ENCODE measurements at regions not wholly inside any gene's neighbourhood (a gene's known extent, or its start where the extent isn't known, plus 50 kb on each side); places are given as distances from the start of the nearest gene placed in this dataset.

GRCh38 chr11:76607431-76607830 is 63.1 kb downstream of the LRRC32 start:
- DNase-seq = no peak

GRCh38 chr11:76605338-76606074 is 65.0 kb downstream of the LRRC32 start:
- DNase-seq = no peak

DNA sequence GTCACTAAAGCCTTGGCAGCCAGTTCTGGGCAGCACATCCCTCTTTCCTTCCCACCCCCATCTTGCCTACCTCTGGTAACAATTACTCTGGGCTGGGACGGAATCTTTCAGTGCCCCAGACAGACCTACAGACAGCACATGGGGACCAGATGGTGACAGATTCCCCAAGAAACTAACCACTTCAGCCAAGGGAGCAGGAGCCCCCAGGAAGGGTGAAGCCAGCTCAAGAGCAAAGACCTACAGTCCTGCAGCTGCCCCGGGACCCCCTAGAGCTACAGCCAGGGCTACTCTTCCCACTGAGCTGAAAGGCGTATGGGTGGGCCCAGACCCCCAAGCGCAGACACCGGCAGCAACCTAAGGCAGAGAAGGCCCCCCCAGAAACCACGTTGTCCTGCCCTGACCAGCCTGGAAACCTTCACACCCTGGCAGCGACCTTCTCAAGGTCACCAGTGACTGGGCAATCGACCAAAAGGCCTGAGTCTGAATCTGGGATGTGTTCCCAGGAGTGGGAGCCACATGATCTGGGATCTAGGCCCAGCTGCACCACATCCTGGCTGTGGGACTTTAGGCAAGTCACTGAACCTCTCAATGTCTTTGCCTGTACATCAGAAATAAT is 65.8 kb downstream of the LRRC32 start:
- DNase-seq = no peak

DNA sequence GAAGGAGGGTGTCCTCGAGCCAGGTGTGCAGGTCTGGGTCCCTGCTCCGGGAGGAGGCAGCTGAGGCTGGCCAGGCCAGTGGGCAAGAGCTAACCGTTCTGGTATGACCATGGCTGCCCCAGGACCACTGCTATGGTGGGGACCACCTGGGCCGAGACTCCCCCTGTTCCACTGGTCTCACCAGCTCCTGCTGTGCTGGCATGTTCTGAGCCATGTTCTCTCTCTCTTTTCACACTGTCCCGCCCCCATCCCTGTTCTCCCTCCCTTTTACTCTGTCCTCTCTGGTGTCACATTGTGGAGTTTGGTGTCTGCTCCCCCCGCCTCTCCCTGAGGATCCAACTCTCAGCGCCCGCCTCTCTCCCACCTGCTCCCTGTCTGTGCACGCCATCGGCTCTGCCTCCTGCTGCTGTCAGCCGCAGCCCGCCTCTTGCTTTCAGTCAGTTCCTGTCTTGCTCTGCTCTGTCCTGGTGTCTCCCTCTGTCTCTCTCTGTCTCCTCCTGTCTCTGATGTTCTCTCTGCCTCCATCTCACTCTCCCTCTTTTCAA is 66.4 kb downstream of the LRRC32 start:
- DNase-seq = peak in 1 of 3 donors; percentile 1

DNA sequence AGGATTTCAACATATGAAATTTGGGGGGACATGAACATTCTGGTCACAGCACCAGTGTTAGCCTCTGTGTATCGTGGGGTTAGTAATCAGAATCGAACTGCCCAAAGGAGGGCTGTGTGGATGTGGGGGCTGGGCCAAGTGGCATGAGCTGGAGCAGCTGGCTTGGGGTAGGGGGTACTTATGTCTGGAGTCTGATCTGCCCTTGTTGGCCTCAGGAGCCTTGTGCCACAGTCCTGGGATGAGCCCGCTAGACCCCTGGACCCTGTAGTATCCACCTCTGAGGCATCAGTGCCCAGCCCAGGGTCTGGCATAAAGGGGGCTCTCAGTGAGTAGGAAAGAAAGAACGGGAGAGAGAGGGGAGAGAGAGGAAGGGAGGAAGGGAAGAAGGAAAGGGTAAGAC is 67.3 kb downstream of the LRRC32 start:
- DNase-seq = peak in 1 of 3 donors; percentile 10

All from suppressor macrophage treated with lipopolysaccharide for 1 hour (primary cell).